ENCODE measurements at regions not wholly inside any gene's neighbourhood (a gene's known extent, or its start where the extent isn't known, plus 50 kb on each side); places are given as distances from the start of the nearest gene placed in this dataset.

GRCh38 chr1:101733340-101733739, 263.4 kb downstream of the OLFM3 start:
- DNase-seq (ENCODE audit: low read depth in 1 of 2, low spot score in 2 of 2): no peak
- no peak overlapping the region for H3K56ac ChIP-seq (replicated peaks; ENCODE audit: insufficient read length, low read depth, low read length)
- H3K23ac ChIP-seq (ENCODE audit: insufficient read length): no peak overlapping the region
- H3K36me3 ChIP-seq (ENCODE audit: control insufficient read depth in 2 of 4, insufficient read depth in 4 of 4, low read length in 3 of 4): no peaks in the 10 kb centered on the region
- no peaks in the 10 kb centered on the region for H3K9me3 ChIP-seq (ENCODE audit: insufficient read depth in 2 of 2, low read depth in 1 of 2, low read length in 1 of 2)
- H2BK15ac ChIP-seq (ENCODE audit: low read length): no peak overlapping the region
- H3K4me3 ChIP-seq (ENCODE audit: extremely low read depth in 1 of 4, insufficient read depth in 2 of 4, low read depth in 3 of 4, low read length in 4 of 4): no peak overlapping the region
- POLR2A ChIA-PET (ENCODE audit: partially characterized antibody): no interaction called here
- H2BK5ac ChIP-seq (ENCODE audit: low read depth, low read length): no peak overlapping the region
- no peak overlapping the region for H4K91ac ChIP-seq (replicated peaks; ENCODE audit: insufficient read length, low read length)
- no peaks in the 10 kb centered on the region for H3K79me2 ChIP-seq (ENCODE audit: control insufficient read depth in 1 of 2, insufficient read depth in 2 of 2, low read length in 2 of 2)
- no peak overlapping the region for H2AK5ac ChIP-seq (ENCODE audit: low read depth, low read length)
- no peak overlapping the region for H4K8ac ChIP-seq (ENCODE audit: extremely low read depth, insufficient read depth, low read length)
- no peak for TF ChIP-seq SP1 (IDR thresholded peaks at IDR 0.05; ENCODE audit: low read depth, low read length)
- no peak for TF ChIP-seq ATF2 (IDR thresholded peaks at IDR 0.05; ENCODE audit: low read length)
- TF ChIP-seq KDM4A (IDR thresholded peaks at IDR 0.05; ENCODE audit: low read depth, low read length, severe bottlenecking): no peak
- no peak for TF ChIP-seq GTF2F1 (IDR thresholded peaks at IDR 0.05; ENCODE audit: borderline replicate concordance, low read depth, low read length)
- no peak for TF ChIP-seq RNF2 (IDR thresholded peaks at IDR 0.05; ENCODE audit: borderline replicate concordance, low read depth, low read length, missing control alignments, poor library complexity, severe bottlenecking)
- TF ChIP-seq CHD1 (IDR thresholded peaks at IDR 0.05; ENCODE audit: low read depth, low read length): no peak
- no peak for TF ChIP-seq MAX (IDR thresholded peaks at IDR 0.05)
- TF ChIP-seq ZNF274 (IDR thresholded peaks at IDR 0.05; ENCODE audit: borderline replicate concordance, extremely low read depth, low read length): no peak
- TF ChIP-seq CBX5 (IDR thresholded peaks at IDR 0.05; ENCODE audit: low read depth, low read length): no peak
- TF ChIP-seq NANOG (IDR thresholded peaks at IDR 0.05; ENCODE audit: insufficient read depth, low read depth, low read length, poor library complexity, severe bottlenecking): no peak
- no peak for TF ChIP-seq SIN3A (conservative IDR thresholded peaks at IDR 0.05 in 1 of 2, IDR thresholded peaks at IDR 0.05 in 1 of 2; ENCODE audit: low read depth in 1 of 2, low read length in 2 of 2)
- TF ChIP-seq TBP (IDR thresholded peaks at IDR 0.05; ENCODE audit: low read depth, low read length): no peak
- no peak overlapping the region for H3K4me2 ChIP-seq (ENCODE audit: insufficient read depth in 1 of 2, low read depth in 2 of 2, low read length in 2 of 2)
- H2BK20ac ChIP-seq (ENCODE audit: low read length): no peak overlapping the region
- CTCF ChIA-PET (ENCODE audit: partially characterized antibody): no interaction called here
- H3K23me2 ChIP-seq (ENCODE audit: low read depth, low read length): no peaks in the 10 kb centered on the region
- H4K5ac ChIP-seq (ENCODE audit: insufficient read length, low read depth, low read length): no peak overlapping the region
- H3K9ac ChIP-seq (replicated peaks in 1 of 4; ENCODE audit: extremely low read depth in 1 of 4, low read depth in 3 of 4, low read length in 3 of 4): no peak overlapping the region
- no peaks in the 10 kb centered on the region for H3K27me3 ChIP-seq (replicated peaks in 1 of 4; ENCODE audit: control insufficient read depth in 3 of 4, extremely low read depth in 1 of 4, insufficient read depth in 3 of 4, low read length in 3 of 4)
- H3K14ac ChIP-seq (ENCODE audit: insufficient read length): no peak overlapping the region
- no peak overlapping the region for H3K27ac ChIP-seq (ENCODE audit: low read depth, low read length)
- no peaks in the 10 kb centered on the region for H3K4me1 ChIP-seq (replicated peaks in 1 of 4; ENCODE audit: control insufficient read depth in 3 of 4, insufficient read depth in 4 of 4, low read length in 3 of 4)
- no peak for FAIRE-seq
- H3K18ac ChIP-seq (ENCODE audit: extremely low read depth, low read length): no peak overlapping the region
- no peak overlapping the region for H2BK12ac ChIP-seq (ENCODE audit: low read depth, low read length)
- no peaks in the 10 kb centered on the region for H4K20me1 ChIP-seq (replicated peaks in 1 of 2; ENCODE audit: control insufficient read depth in 1 of 2, insufficient read depth in 2 of 2, low read length in 2 of 2)
- no peak overlapping the region for H2BK120ac ChIP-seq (replicated peaks; ENCODE audit: low read depth, low read length)
- H3K4ac ChIP-seq (replicated peaks; ENCODE audit: insufficient read length, low read depth, low read length): no peak overlapping the region
- no peak overlapping the region for H2AFZ ChIP-seq (ENCODE audit: low read length)
- H3K79me1 ChIP-seq (ENCODE audit: low read depth, low read length): no peaks in the 10 kb centered on the region
